Spleen (tissue), 11 donors: ENCODE measurements at regions not wholly inside any gene's neighbourhood (a gene's known extent, or its start where the extent isn't known, plus 50 kb on each side); places are given as distances from the start of the nearest gene placed in this dataset.
"Not testable (repeated sequence)": the region's sequence is repeated elsewhere in the genome, so short reads cannot be mapped to it uniquely, and the experiment has no call there.

Source experiments
- DNase-seq: peaks from one replicate; pipeline ENCODE4 v3.0.0-alpha.2; 2020
- H3K27ac ChIP-seq, 8 donors: fragments of 200-600 bp; sonication (generic) in 7 of 8; 1 replicate in 4 of 8; 2 replicates in 4 of 8; pipeline versions ENCODE4 v1.5.0 to v1.8.0; 2016 to 2021; ENCODE audit warnings: inconsistent platforms in 4 of 8, mild to moderate bottlenecking in 4 of 8, moderate library complexity in 1 of 8
- H3K27me3 ChIP-seq, 7 donors: fragments of 200-600 bp; sonication (generic) in 6 of 7; replicated peaks in 1 of 7; 1 replicate in 4 of 7; 2 replicates in 3 of 7; pipeline versions ENCODE4 v1.5.0 to v1.8.0; 2016 to 2021; ENCODE audit warnings: inconsistent platforms in 3 of 7, mild to moderate bottlenecking in 1 of 7
- H3K36me3 ChIP-seq, 6 donors: fragments of 200-600 bp; sonication (generic) in 5 of 6; 1 replicate in 4 of 6; 2 replicates in 2 of 6; pipeline versions ENCODE4 v1.5.0 to v1.8.0; 2016 to 2021; ENCODE audit warnings: inconsistent platforms in 2 of 6
- H3K4me1 ChIP-seq, 6 donors: fragments of 200-600 bp; sonication (generic) in 5 of 6; 1 replicate in 3 of 6; 2 replicates in 3 of 6; pipeline versions ENCODE4 v1.5.0 to v1.8.0; 2016 to 2021; ENCODE audit warnings: inconsistent platforms in 3 of 6
- H3K4me3 ChIP-seq, 8 donors: fragments of 200-600 bp; sonication (generic) in 7 of 8; 1 replicate in 4 of 8; 2 replicates in 4 of 8; pipeline versions ENCODE4 v1.5.0 to v1.8.0; 2016 to 2021; ENCODE audit warnings: inconsistent platforms in 4 of 8, mild to moderate bottlenecking in 4 of 8, moderate library complexity in 2 of 8
- H3K9me3 ChIP-seq, 8 donors: fragments of 200-600 bp; sonication (generic) in 7 of 8; 1 replicate in 4 of 8; 2 replicates in 4 of 8; pipeline versions ENCODE4 v1.5.0 to v1.8.0; 2016 to 2021; ENCODE audit warnings: inconsistent platforms in 4 of 8
- POLR2A ChIP-seq, 3 donors: fragments of 450-650 bp; IDR thresholded peaks; one replicate each; pipeline ENCODE4 v1.5.1; 2017; ENCODE audit warnings: antibody characterized with exemption in 3 of 3, mild to moderate bottlenecking in 1 of 3
- POLR2AphosphoS5 ChIP-seq, 3 donors: sonication (generic); formaldehyde crosslinking; IDR thresholded peaks; one replicate each; pipeline ENCODE4 v1.5.1; 2017; ENCODE audit warnings: antibody characterized with exemption in 3 of 3
- WGBS, 5 donors: extraction: QIAGEN DNeasy Blood & Tissue Kit in 3 of 5; methylation state at CpG; one replicate each; pipeline versions ENCODE4 v1.1.5 to v1.1.7; 2013 to 2018; 5-methylcytosine and 5-hydroxymethylcytosine counted together
- intact Hi-C: fragments of 100-400 bp; cut with DNase I; formaldehyde crosslinking; loops from one replicate; pipeline ENCODE4 v1.15.0; 2023; ENCODE audit warnings: low total_unique reads
- TF ChIP-seq, protein P1 (sequence below), 11 experiments: fragments of 200-600 bp in 7 of 11; fragments of 450-650 bp in 4 of 11; sonication (generic) in 4 of 11; IDR thresholded peaks in 8 of 11; conservative IDR thresholded peaks in 3 of 11; 1 replicate in 7 of 11; 2 replicates in 4 of 11; pipeline versions ENCODE4 v1.4.0 to v1.8.0; 2016 to 2021; ENCODE audit warnings: antibody characterized with exemption in 11 of 11, inconsistent platforms in 4 of 11, mild to moderate bottlenecking in 1 of 11
- donor health status: healthy with polysubstance abuse.
- donor health status: DM: no; HTN: no; CAD: no; lungs with moderate emphysema.
- donor health status: DM: no; HTN: no; CAD: no.
- donor health status: Bipolar disorder and iron deficiency.
- donor health status: healthy.
- donor health status: DM: no; HTN: no; CAD: no.
- donor health status: DM: yes; HTN: yes; CAD: no.

DNA sequence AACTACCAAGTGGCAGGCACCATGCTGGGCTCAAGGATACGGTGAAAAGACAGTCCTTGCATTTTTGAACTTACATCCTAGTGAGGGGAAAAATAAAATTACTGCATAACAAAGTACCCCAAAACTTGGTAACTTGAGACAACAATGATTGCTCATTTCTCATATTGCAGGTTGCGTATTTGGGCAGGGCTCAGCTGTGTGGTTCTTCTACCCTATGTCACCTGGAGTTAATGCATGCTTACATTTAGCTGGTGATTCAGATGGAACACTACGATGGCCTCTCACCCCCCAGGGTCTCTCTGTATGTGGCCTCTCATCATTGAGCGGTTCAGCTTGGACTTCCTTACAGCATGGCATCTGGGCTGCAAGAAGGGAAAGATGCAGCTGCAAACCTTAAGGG lies 60.7 kb upstream of the RBM19 start:
- 83 to 93% (median 87%) methylated on average over 4 of the region's 4 CpGs for WGBS, 5 donors
- Histone ChIP-seq H3K27me3 (peaks cover 0 to 38% (median 0%) of the 10 kb centered on the region in 7 donors), H3K36me3 (no peaks in the 10 kb centered on the region), H3K4me3 (no peak overlapping the region), H3K27ac (no peak overlapping the region), H3K4me1 (no peaks in the 10 kb centered on the region), H3K9me3 (peaks cover 0 to 9% (median 6%) of the 10 kb centered on the region in 8 donors)
- intact Hi-C loops, result no loop called here
- DNase-seq, result no peak
- TF ChIP-seq POLR2A (IDR thresholded peaks at IDR 0.05) (no peak), POLR2AphosphoS5 (IDR thresholded peaks at IDR 0.05) (no peak)
- TF ChIP-seq, protein P1, sequence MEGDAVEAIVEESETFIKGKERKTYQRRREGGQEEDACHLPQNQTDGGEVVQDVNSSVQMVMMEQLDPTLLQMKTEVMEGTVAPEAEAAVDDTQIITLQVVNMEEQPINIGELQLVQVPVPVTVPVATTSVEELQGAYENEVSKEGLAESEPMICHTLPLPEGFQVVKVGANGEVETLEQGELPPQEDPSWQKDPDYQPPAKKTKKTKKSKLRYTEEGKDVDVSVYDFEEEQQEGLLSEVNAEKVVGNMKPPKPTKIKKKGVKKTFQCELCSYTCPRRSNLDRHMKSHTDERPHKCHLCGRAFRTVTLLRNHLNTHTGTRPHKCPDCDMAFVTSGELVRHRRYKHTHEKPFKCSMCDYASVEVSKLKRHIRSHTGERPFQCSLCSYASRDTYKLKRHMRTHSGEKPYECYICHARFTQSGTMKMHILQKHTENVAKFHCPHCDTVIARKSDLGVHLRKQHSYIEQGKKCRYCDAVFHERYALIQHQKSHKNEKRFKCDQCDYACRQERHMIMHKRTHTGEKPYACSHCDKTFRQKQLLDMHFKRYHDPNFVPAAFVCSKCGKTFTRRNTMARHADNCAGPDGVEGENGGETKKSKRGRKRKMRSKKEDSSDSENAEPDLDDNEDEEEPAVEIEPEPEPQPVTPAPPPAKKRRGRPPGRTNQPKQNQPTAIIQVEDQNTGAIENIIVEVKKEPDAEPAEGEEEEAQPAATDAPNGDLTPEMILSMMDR (IDR thresholded peaks at IDR 0.05 in 8 of 11, conservative IDR thresholded peaks at IDR 0.05 in 3 of 11), result no peak

DNA sequence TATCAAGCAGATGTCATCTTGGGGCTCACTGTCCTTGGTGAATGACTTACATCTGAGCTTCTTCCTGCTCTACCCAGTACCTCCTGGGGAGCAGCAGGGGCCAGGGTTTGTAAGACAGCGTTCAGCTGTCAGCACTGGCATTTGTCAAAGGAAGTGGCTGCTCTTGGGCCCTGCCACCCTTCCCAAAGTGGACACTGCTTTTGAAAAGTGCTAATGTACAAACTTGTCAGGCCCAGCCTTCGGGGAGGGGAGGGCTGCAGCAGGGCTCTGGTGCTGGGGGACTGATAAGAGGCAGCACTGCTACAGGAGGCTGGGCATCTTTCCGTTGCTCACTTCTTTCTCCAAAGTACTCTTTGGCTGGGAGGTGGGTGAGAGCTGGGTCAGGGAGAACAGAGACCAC lies 59.8 kb upstream of the RBM19 start:
- intact Hi-C loops, result no loop called here
- TF ChIP-seq, protein P1 (IDR thresholded peaks at IDR 0.05 in 8 of 11, conservative IDR thresholded peaks at IDR 0.05 in 3 of 11), result no peak
- no peak for TF ChIP-seq POLR2A (IDR thresholded peaks at IDR 0.05)
- no peak for TF ChIP-seq POLR2AphosphoS5 (IDR thresholded peaks at IDR 0.05)
- Histone ChIP-seq H3K27me3 (peaks cover 0 to 41% (median 0%) of the 10 kb centered on the region in 7 donors), H3K27ac (no peak overlapping the region), H3K9me3 (peaks cover 0 to 9% (median 6%) of the 10 kb centered on the region in 8 donors), H3K4me1 (no peaks in the 10 kb centered on the region), H3K36me3 (no peaks in the 10 kb centered on the region), H3K4me3 (no peak overlapping the region)
- DNase-seq, result no peak
- 33 to 57% (median 39%) methylated on average over 1 to 3 of the region's 3 CpGs for WGBS, 5 donors

DNA sequence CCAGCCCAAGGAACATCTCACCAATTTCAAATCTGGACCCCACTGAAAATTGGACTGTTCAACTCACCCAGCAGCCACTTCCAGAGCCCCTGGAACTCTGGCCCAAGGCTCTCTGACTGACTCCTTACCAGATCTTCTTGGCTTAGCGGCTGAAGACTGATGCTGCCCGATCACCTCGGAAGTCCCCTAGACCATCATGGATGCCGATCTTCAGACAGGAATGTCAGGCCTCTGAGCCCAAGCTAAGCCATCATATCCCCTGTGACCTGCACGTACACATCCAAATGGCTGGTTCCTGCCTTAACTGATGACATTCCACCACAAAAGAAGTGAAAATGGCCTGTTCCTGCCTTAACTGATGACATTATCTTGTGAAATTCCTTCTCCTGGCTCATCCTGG lies 56.0 kb upstream of the RBM19 start:
- 84 to 100% (median 87%) methylated on average over 4 to 5 of the region's 5 CpGs for WGBS, 5 donors
- intact Hi-C loops, DNase-seq: not testable (repeated sequence)

DNA sequence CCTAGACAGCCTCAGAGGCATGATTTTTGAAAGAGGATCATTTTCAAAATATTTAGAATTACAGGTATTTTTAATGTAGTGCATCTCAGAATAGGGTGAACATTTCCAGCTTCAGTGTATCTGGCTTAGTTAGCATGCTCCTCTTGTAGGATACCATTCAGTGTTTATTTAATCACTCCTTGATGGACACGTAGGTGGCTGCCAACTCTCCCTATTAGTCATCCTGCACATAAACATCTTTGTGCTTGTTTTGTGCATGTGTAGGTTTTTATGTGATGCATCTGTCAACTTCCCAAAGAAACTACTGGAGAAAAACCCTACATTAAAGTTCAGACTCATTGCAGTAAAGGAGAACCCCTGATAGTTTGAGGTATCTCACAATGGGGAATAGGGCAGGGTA lies 52.5 kb upstream of the RBM19 start:
- WGBS, 5 donors, result 33 to 64% (median 55%) methylated on average over 1 of the region's 1 CpG

More for the DNA sequence above, 56.0 kb upstream of the RBM19 start:
- not testable (repeated sequence) for H3K9me3 ChIP-seq, H3K4me1 ChIP-seq, H3K4me3 ChIP-seq, H3K36me3 ChIP-seq, H3K27ac ChIP-seq
- H3K27me3 ChIP-seq, result peaks cover 0 to 25% (median 0%) of the 10 kb centered on the region in 7 donors

More for the DNA sequence above, 52.5 kb upstream of the RBM19 start:
- TF ChIP-seq POLR2AphosphoS5 (IDR thresholded peaks at IDR 0.05), result no peak
- Histone ChIP-seq H3K27ac (no peak overlapping the region), H3K9me3 (no peaks in the 10 kb centered on the region), H3K27me3 (peaks cover 0 to 38% (median 0%) of the 10 kb centered on the region in 7 donors), H3K4me1 (no peaks in the 10 kb centered on the region), H3K36me3 (no peaks in the 10 kb centered on the region), H3K4me3 (no peak overlapping the region)
- DNase-seq, result no peak
- intact Hi-C loops, result no loop called here
